Mammary epithelial cell (primary cell): ENCODE measurements at regions not wholly inside any gene's neighbourhood (a gene's known extent, or its start where the extent isn't known, plus 50 kb on each side); places are given as distances from the start of the nearest gene placed in this dataset.

ENCODE experiments used
- EZH2 ChIP-seq: IDR thresholded peaks from 2 replicates; pipeline ENCODE4 v1.6.1; 2012; ENCODE audit warnings: low read length, inconsistent platforms, borderline replicate concordance
- TF ChIP-seq, protein P1 (sequence below), 2 donors: IDR thresholded peaks in 1 of 2; conservative IDR thresholded peaks in 1 of 2; 2 replicates each; pipeline ENCODE4 v1.5.1; 2011 to 2012; ENCODE audit warnings: inconsistent platforms in 2 of 2, low read length in 2 of 2, mild to moderate bottlenecking in 2 of 2, control low read depth in 1 of 2, low read depth in 1 of 2; ENCODE audit not compliant: insufficient read depth in 1 of 2; ENCODE audit errors: extremely low read depth in 1 of 2

DNA sequence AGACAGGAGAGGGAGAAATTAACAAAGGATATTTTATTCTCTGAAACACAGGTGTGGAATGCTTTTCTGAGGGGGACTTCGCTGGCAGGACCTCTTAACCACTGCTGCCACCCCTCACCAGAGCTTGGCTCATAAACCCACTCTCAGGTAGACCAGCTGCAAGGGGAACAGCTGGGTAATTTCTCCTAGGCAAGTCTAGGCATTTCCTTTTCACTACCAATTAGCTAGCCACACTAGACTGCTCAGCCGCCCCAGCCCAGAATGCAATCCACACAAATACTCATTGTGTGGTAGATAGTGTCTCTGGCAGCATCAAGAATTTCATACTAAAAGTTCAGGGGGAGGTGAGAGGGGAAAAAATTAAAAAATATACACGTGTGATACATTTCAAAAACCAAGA, 267.6 kb upstream of the ID4 start:
- TF ChIP-seq EZH2, result no peak
- TF ChIP-seq, protein P1, sequence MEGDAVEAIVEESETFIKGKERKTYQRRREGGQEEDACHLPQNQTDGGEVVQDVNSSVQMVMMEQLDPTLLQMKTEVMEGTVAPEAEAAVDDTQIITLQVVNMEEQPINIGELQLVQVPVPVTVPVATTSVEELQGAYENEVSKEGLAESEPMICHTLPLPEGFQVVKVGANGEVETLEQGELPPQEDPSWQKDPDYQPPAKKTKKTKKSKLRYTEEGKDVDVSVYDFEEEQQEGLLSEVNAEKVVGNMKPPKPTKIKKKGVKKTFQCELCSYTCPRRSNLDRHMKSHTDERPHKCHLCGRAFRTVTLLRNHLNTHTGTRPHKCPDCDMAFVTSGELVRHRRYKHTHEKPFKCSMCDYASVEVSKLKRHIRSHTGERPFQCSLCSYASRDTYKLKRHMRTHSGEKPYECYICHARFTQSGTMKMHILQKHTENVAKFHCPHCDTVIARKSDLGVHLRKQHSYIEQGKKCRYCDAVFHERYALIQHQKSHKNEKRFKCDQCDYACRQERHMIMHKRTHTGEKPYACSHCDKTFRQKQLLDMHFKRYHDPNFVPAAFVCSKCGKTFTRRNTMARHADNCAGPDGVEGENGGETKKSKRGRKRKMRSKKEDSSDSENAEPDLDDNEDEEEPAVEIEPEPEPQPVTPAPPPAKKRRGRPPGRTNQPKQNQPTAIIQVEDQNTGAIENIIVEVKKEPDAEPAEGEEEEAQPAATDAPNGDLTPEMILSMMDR (conservative IDR thresholded peaks at IDR 0.05 in 1 of 2, IDR thresholded peaks at IDR 0.05 in 1 of 2; ENCODE audit: extremely low read depth in 1 of 2, insufficient read depth in 1 of 2, low read depth in 1 of 2, low read length in 2 of 2), result no peak
